Cardiac muscle cell (in vitro differentiated cells and primary cell): ENCODE measurements at regions not wholly inside any gene's neighbourhood (a gene's known extent, or its start where the extent isn't known, plus 50 kb on each side); places are given as distances from the start of the nearest gene placed in this dataset.

Experiments used
- DNase-seq, 2 donors: peaks; one replicate each; pipeline versions ENCODE4 v3.0.0 to v3.0.0-alpha.2; 2010 to 2017; ENCODE audit warnings: low read depth in 1 of 2, low spot score in 1 of 2
- H3K27ac ChIP-seq: fragments of 200-600 bp; sonication (generic); 2 replicates; pipeline ENCODE4 v1.5.1; 2016
- H3K27me3 ChIP-seq: fragments of 200-600 bp; sonication (generic); 2 replicates; pipeline ENCODE4 v1.6.0; 2016; ENCODE audit warnings: control low read depth
- H3K36me3 ChIP-seq: fragments of 200-600 bp; sonication (generic); 2 replicates; pipeline ENCODE4 v1.5.1; 2016; ENCODE audit warnings: control low read depth
- H3K4me1 ChIP-seq: fragments of 200-600 bp; sonication (generic); 2 replicates; pipeline ENCODE4 v1.8.1; 2017; ENCODE audit warnings: low read depth, mild to moderate bottlenecking, mixed run types
- H3K4me3 ChIP-seq: fragments of 200-600 bp; sonication (generic); 2 replicates; pipeline ENCODE4 v1.5.1; 2016; ENCODE audit warnings: mild to moderate bottlenecking
- H3K9me3 ChIP-seq: fragments of 200-600 bp; sonication (generic); 2 replicates; pipeline ENCODE4 v1.5.1; 2017; ENCODE audit warnings: low read depth, mild to moderate bottlenecking, control low read depth
- TF ChIP-seq, protein P1 (sequence below): IDR thresholded peaks from 2 replicates; pipeline ENCODE4 v1.5.1; 2012; ENCODE audit warnings: low read depth, mild to moderate bottlenecking, low read length

DNA sequence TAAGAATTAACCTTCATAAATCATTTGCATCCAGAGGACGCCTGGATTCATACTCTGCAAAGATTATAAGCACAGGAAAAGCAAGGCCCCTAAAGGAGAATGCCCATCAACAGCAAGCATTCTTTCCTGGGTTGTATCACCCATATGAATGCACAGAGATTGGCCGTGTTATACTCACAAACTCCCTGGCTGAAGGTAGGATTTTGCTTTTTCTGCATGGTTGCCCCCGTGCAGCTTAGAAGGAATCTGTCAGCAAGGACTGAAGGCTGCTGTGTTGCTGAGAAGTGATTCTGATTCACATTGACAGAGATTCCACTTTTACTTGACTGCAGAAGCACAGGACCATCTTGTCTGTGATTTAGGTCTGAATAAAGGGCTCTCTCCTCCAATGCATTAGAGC is 283.0 kb downstream of the LRRIQ3 start:
- H3K36me3 ChIP-seq = no peaks in the 10 kb centered on the region
- no peak overlapping the region for H3K4me3 ChIP-seq
- no peaks in the 10 kb centered on the region for H3K9me3 ChIP-seq
- no peak overlapping the region for H3K27ac ChIP-seq
- TF ChIP-seq, protein P1, sequence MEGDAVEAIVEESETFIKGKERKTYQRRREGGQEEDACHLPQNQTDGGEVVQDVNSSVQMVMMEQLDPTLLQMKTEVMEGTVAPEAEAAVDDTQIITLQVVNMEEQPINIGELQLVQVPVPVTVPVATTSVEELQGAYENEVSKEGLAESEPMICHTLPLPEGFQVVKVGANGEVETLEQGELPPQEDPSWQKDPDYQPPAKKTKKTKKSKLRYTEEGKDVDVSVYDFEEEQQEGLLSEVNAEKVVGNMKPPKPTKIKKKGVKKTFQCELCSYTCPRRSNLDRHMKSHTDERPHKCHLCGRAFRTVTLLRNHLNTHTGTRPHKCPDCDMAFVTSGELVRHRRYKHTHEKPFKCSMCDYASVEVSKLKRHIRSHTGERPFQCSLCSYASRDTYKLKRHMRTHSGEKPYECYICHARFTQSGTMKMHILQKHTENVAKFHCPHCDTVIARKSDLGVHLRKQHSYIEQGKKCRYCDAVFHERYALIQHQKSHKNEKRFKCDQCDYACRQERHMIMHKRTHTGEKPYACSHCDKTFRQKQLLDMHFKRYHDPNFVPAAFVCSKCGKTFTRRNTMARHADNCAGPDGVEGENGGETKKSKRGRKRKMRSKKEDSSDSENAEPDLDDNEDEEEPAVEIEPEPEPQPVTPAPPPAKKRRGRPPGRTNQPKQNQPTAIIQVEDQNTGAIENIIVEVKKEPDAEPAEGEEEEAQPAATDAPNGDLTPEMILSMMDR = no peak
- no peaks in the 10 kb centered on the region for H3K4me1 ChIP-seq
- H3K27me3 ChIP-seq = no peaks in the 10 kb centered on the region
- no peak for DNase-seq

DNA sequence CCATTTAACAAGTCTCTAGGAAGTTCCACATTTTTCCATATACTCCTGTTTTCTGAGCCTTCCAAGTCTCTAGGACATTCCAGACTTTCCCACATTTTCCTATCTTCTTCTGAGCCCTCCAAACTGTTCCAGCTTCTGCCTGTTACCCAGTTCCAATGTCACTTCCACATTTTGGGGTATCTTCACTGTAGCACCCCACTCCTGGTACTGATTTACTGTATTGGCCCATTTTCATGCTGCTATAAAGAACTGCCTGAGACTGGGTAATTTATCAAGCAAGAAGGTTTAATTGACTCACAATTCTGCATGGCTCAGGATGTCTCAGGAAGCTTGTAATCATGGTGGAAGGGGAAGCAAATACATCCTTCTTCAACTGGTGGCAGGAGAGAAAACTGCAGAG is 285.0 kb downstream of the LRRIQ3 start:
- no peak for DNase-seq
- Histone ChIP-seq H3K4me3 (no peak overlapping the region), H3K27ac (no peak overlapping the region), H3K36me3 (no peaks in the 10 kb centered on the region), H3K4me1 (no peaks in the 10 kb centered on the region), H3K9me3 (no peaks in the 10 kb centered on the region), H3K27me3 (no peaks in the 10 kb centered on the region)
- TF ChIP-seq, protein P1 = no peak

DNA sequence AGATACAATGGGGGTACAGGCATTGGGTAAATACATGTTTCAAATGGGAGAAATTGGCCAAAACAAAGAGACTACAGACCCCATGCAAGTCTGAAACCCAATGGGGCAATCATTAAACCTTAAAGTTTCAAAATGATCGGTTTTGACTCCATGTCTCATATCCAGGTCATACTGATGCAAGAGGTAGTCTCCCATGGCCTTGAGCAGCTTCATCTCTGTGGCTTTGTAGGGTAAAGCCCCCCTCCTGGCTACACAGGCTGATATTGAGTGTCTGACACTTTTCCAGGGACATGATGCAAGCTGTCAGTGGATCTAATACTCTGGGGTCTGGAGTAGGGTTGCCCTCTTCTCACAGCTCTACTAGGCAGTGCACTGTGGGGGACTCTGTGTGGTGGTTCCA is 286.1 kb downstream of the LRRIQ3 start:
- Histone ChIP-seq H3K36me3 (no peaks in the 10 kb centered on the region), H3K4me1 (no peaks in the 10 kb centered on the region), H3K27me3 (no peaks in the 10 kb centered on the region), H3K4me3 (no peak overlapping the region), H3K27ac (no peak overlapping the region), H3K9me3 (no peaks in the 10 kb centered on the region)
- DNase-seq = no peak
- TF ChIP-seq, protein P1 = no peak

DNA sequence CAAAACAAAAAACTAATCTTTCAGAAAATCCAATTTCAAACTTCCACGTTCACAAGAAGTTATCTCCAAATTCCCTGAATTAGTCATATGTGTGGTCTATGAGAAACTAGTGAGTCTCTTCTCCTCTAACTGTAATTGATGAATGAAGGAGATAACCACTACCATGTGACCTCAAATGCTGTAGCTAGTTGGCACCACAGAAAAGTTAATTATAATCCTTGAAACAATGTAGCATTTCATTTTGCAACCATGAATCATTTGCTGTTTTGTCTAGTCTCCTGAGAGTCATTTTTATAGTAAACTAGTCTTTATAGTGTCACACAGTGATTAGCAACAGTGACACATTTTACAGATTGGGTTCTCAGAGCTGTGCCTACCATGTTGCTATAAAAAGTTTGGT is 287.5 kb downstream of the LRRIQ3 start:
- Histone ChIP-seq H3K4me1 (no peaks in the 10 kb centered on the region), H3K9me3 (no peaks in the 10 kb centered on the region), H3K27me3 (no peaks in the 10 kb centered on the region), H3K36me3 (no peaks in the 10 kb centered on the region), H3K27ac (no peak overlapping the region), H3K4me3 (no peak overlapping the region)
- TF ChIP-seq, protein P1 = no peak
- DNase-seq = no peak

DNA sequence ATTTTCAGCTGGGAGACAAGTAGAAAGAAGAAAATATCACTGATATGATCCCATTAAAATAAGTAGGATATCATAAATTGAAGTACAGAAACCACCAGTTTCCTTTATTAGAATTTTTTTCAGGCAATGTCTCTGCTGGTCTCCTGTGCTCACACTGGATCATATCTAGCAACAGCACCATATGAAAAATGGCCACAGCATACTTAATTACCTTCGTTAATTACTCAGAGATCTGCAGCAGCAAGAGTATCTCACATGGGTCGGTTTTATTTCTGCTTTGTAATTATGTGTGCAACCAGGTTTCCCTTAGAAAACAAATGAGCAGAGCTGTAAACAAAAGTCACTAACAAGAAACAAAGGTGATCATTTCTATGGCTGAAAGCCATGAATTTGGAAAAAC is 287.9 kb downstream of the LRRIQ3 start:
- Histone ChIP-seq H3K27ac (no peak overlapping the region), H3K9me3 (no peaks in the 10 kb centered on the region), H3K4me3 (no peak overlapping the region), H3K27me3 (no peaks in the 10 kb centered on the region), H3K36me3 (no peaks in the 10 kb centered on the region), H3K4me1 (no peaks in the 10 kb centered on the region)
- DNase-seq = no peak
- TF ChIP-seq, protein P1 = no peak

DNA sequence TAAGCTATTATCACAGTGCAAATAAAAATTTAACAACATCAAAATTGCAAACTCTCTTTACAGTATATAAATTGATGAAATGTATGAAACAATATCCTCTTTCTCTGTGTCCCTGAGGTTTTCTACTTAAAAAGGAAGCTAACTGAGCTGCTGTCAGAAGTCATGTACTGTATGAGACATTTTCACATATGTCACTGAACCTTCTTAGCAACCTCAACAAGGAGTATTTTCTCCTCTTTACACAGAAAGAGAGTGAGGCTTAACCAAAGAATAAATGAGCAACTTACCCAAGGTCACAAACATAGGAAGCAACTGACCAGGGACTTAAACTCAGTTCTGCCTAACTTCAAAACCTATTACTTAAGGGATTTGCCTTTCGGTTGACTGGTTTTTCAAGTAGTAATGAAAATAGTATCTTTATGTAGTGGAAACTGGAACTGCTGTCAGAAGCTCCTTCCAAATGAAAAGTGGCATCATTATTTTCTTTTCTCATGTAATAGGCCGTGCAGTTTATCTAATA is 288.9 kb downstream of the LRRIQ3 start:
- TF ChIP-seq, protein P1 = no peak

More for the DNA sequence above, 288.9 kb downstream of the LRRIQ3 start:
- H3K36me3 ChIP-seq = no peaks in the 10 kb centered on the region
- no peaks in the 10 kb centered on the region for H3K4me1 ChIP-seq
- no peaks in the 10 kb centered on the region for H3K9me3 ChIP-seq
- no peaks in the 10 kb centered on the region for H3K27me3 ChIP-seq
- DNase-seq = no peak
- no peak overlapping the region for H3K27ac ChIP-seq
- no peak overlapping the region for H3K4me3 ChIP-seq
